H9 (cell line): ENCODE measurements at regions not wholly inside any gene's neighbourhood (a gene's known extent, or its start where the extent isn't known, plus 50 kb on each side); places are given as distances from the start of the nearest gene placed in this dataset.

Source experiments
- DNase-seq: peaks from one replicate; pipeline ENCODE4 v3.0.0-alpha.2; 2017
- H2AFZ ChIP-seq: one replicate; pipeline ENCODE4 v1.6.1; 2013; ENCODE audit warnings: mild to moderate bottlenecking, low read length, control low read depth, moderate library complexity
- H2AK5ac ChIP-seq: 2 replicates; pipeline ENCODE4 v1.6.1; 2013; ENCODE audit warnings: low read length, control low read depth, mixed read lengths; ENCODE audit not compliant: insufficient read length
- H2BK120ac ChIP-seq: one replicate; pipeline ENCODE4 v1.6.1; 2013; ENCODE audit warnings: low read depth, mild to moderate bottlenecking, low read length, control low read depth, inconsistent platforms; ENCODE audit not compliant: poor library complexity, severe bottlenecking
- H2BK12ac ChIP-seq: 2 replicates; pipeline ENCODE4 v1.6.1; 2013; ENCODE audit warnings: low read length, control low read depth, mixed read lengths, low read depth; ENCODE audit not compliant: insufficient read length
- H2BK15ac ChIP-seq: 2 replicates; pipeline ENCODE4 v1.6.1; 2013; ENCODE audit warnings: low read depth, low read length, control low read depth
- H2BK20ac ChIP-seq: one replicate; pipeline ENCODE4 v1.6.1; 2013; ENCODE audit warnings: low read depth, mild to moderate bottlenecking, low read length, control low read depth, inconsistent platforms; ENCODE audit not compliant: poor library complexity, severe bottlenecking
- H2BK5ac ChIP-seq: 2 replicates; pipeline ENCODE4 v1.6.1; 2013; ENCODE audit warnings: low read length, control low read depth, mixed read lengths; ENCODE audit not compliant: insufficient read length
- H3K14ac ChIP-seq: 2 replicates; pipeline ENCODE4 v1.6.1; 2013; ENCODE audit warnings: low read length, control low read depth; ENCODE audit not compliant: insufficient read depth
- H3K18ac ChIP-seq: 2 replicates; pipeline ENCODE4 v1.6.1; 2013; ENCODE audit warnings: low read depth, mild to moderate bottlenecking, mixed read lengths, low read length, control low read depth; ENCODE audit not compliant: insufficient read length
- H3K23ac ChIP-seq: 2 replicates; pipeline ENCODE4 v1.6.1; 2013; ENCODE audit warnings: low read length, control low read depth, mixed read lengths, low read depth; ENCODE audit not compliant: insufficient read length
- H3K23me2 ChIP-seq: 2 replicates; pipeline ENCODE4 v1.6.1; 2013; ENCODE audit warnings: low read depth, mild to moderate bottlenecking, mixed read lengths, low read length, control low read depth; ENCODE audit not compliant: insufficient read length, poor library complexity, severe bottlenecking
- H3K27ac ChIP-seq: 2 replicates; pipeline ENCODE4 v1.5.1; 2013; ENCODE audit warnings: low read length, control low read depth, mixed read lengths, low read depth; ENCODE audit not compliant: insufficient read length
- H3K27me3 ChIP-seq: 2 replicates; pipeline ENCODE4 v1.6.1; 2013; ENCODE audit warnings: low read length, control low read depth, inconsistent platforms; ENCODE audit not compliant: insufficient read depth
- H3K4ac ChIP-seq: 2 replicates; pipeline ENCODE4 v1.6.1; 2013; ENCODE audit warnings: low read depth, mild to moderate bottlenecking, control low read depth, inconsistent platforms, low read length, moderate library complexity
- H3K4me1 ChIP-seq: 2 replicates; pipeline ENCODE4 v1.6.1; 2013; ENCODE audit warnings: low read length, control low read depth, inconsistent platforms; ENCODE audit not compliant: insufficient read depth
- H3K4me2 ChIP-seq: 2 replicates; pipeline ENCODE4 v1.6.1; 2013; ENCODE audit warnings: low read length, control low read depth, mixed read lengths; ENCODE audit not compliant: insufficient read length, insufficient read depth
- H3K56ac ChIP-seq: 2 replicates; pipeline ENCODE4 v1.6.1; 2013; ENCODE audit warnings: low read depth, mild to moderate bottlenecking, mixed read lengths, low read length, control low read depth; ENCODE audit not compliant: insufficient read length
- H3K79me1 ChIP-seq: 2 replicates; pipeline ENCODE4 v1.6.1; 2013; ENCODE audit warnings: low read depth, mild to moderate bottlenecking, moderate library complexity, low read length, control low read depth, inconsistent platforms; ENCODE audit not compliant: insufficient read depth, poor library complexity, severe bottlenecking
- H3K79me2 ChIP-seq: 2 replicates; pipeline ENCODE4 v1.6.1; 2013; ENCODE audit warnings: low read length, control low read depth, inconsistent platforms; ENCODE audit not compliant: insufficient read depth
- H3K9ac ChIP-seq: 2 replicates; pipeline ENCODE4 v1.6.1; 2013; ENCODE audit warnings: low read length, control low read depth, mixed read lengths; ENCODE audit not compliant: insufficient read length; ENCODE audit errors: extremely low read depth
- H3K9me3 ChIP-seq: one replicate; pipeline ENCODE4 v1.6.1; 2013; ENCODE audit warnings: low read depth, low read length, inconsistent platforms; ENCODE audit not compliant: control insufficient read depth
- H3T11ph ChIP-seq: one replicate; pipeline ENCODE4 v1.6.1; 2013; ENCODE audit warnings: mild to moderate bottlenecking, low read length, control low read depth, inconsistent platforms
- H4K20me1 ChIP-seq: one replicate; pipeline ENCODE4 v1.6.1; 2013; ENCODE audit not compliant: control insufficient read depth, insufficient read length, insufficient read depth
- H4K5ac ChIP-seq: 2 replicates; pipeline ENCODE4 v1.6.1; 2013; ENCODE audit warnings: low read depth, mild to moderate bottlenecking, mixed read lengths, low read length, control low read depth; ENCODE audit not compliant: insufficient read length
- H4K8ac ChIP-seq: replicated peaks from 2 replicates; pipeline ENCODE4 v1.6.1; 2013; ENCODE audit warnings: low read length, control low read depth, mixed read lengths, low read depth; ENCODE audit not compliant: insufficient read length
- H4K91ac ChIP-seq: 2 replicates; pipeline ENCODE4 v1.6.1; 2013; ENCODE audit warnings: low read depth, mild to moderate bottlenecking, moderate library complexity, mixed read lengths, low read length, control low read depth; ENCODE audit not compliant: insufficient read length
- H3K27ac Mint-ChIP-seq, 3 experiments: 2 replicates in 2 of 3; 3 replicates in 1 of 3; pipeline ENCODE4 v1.8.0; 2020 to 2021; ENCODE audit warnings: mixed read lengths in 3 of 3, mild to moderate bottlenecking in 1 of 3, moderate library complexity in 1 of 3
- H3K27me3 Mint-ChIP-seq: 2 replicates; pipeline ENCODE4 v1.8.0; 2021; ENCODE audit warnings: low read depth, mild to moderate bottlenecking, moderate library complexity, mixed read lengths
- H3K36me3 Mint-ChIP-seq, 3 experiments: 2 replicates in 2 of 3; 3 replicates in 1 of 3; pipeline ENCODE4 v1.8.0; 2020 to 2021; ENCODE audit warnings: low read depth in 3 of 3, mixed read lengths in 3 of 3; ENCODE audit not compliant: insufficient read depth in 1 of 3
- H3K4me1 Mint-ChIP-seq, 2 experiments: 2 replicates each; pipeline ENCODE4 v1.8.0; 2020; ENCODE audit warnings: mixed read lengths in 2 of 2
- H3K4me3 Mint-ChIP-seq, 2 experiments: 2 replicates in 1 of 2; 3 replicates in 1 of 2; pipeline ENCODE4 v1.8.0; 2020 to 2021; ENCODE audit warnings: mild to moderate bottlenecking in 2 of 2, mixed read lengths in 2 of 2, moderate library complexity in 1 of 2
- H3K9me3 Mint-ChIP-seq, 2 experiments: 2 replicates in 1 of 2; 3 replicates in 1 of 2; pipeline ENCODE4 v1.8.0; 2020; ENCODE audit warnings: mild to moderate bottlenecking in 2 of 2, mixed read lengths in 2 of 2, moderate library complexity in 1 of 2
- WGBS: extraction: QIAGEN DNeasy Blood & Tissue Kit; methylation state at CpG from one replicate; pipeline ENCODE4 v1.1.7; 2013; ENCODE audit warnings: missing lambda C conversion rate, low lambda C conversion rate, mixed read lengths; ENCODE audit not compliant: insufficient read length; ENCODE audit errors: extremely low coverage; 5-methylcytosine and 5-hydroxymethylcytosine counted together
- TF ChIP-seq, protein P1 (sequence below): fragments of 200-600 bp; sonication (generic); conservative IDR thresholded peaks from 3 replicates; pipeline ENCODE4 v1.8.0; 2021; ENCODE audit warnings: antibody characterized with exemption, mild to moderate bottlenecking

DNA sequence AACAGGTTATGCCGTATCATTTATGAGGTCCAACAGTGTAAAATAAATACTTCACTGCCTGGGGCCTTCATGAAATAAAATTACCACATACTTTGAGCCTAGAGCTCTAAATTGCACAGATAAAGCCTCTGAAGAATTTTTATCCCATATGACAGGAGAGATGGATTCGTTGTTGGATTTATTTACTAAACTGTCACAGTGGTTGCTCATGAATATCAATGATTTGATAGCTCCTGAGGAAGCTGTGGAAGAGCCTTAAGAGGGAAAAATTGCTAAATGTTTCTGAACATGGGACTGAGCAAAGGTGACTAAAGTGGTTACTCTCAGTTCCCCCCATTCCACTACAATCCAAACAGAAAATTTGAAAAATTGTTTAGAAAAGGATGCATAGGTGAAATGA, 558.9 kb upstream of the IL12A start:
- Histone ChIP-seq H4K20me1 (no peaks in the 10 kb centered on the region), H2AFZ (no peak overlapping the region), H2BK20ac (no peak overlapping the region), H3K4me2 (no peak overlapping the region), H4K91ac (no peak overlapping the region), H3K14ac (no peak overlapping the region), H3K79me1 (no peaks in the 10 kb centered on the region), H2BK5ac (no peak overlapping the region), H3K56ac (no peak overlapping the region), H3K23me2 (no peaks in the 10 kb centered on the region), H3K23ac (no peak overlapping the region), H3K4me1 (no peaks in the 10 kb centered on the region), H3K18ac (no peak overlapping the region), H4K5ac (no peak overlapping the region), H2BK120ac (no peak overlapping the region), H3K79me2 (no peaks in the 10 kb centered on the region), H3K27me3 (no peaks in the 10 kb centered on the region), H2BK15ac (no peak overlapping the region), H2BK12ac (no peak overlapping the region), H3K27ac (no peak overlapping the region), H3K9me3 (no peaks in the 10 kb centered on the region), H3T11ph (no peak overlapping the region), H3K4ac (no peak overlapping the region), H4K8ac (no peak overlapping the region), H3K9ac (no peak overlapping the region), H2AK5ac (no peak overlapping the region)
- Mint-ChIP-seq H3K27me3 (no peaks in the 10 kb centered on the region), H3K36me3 (no peaks in the 10 kb centered on the region), H3K27ac (no peak overlapping the region), H3K4me3 (no peak overlapping the region), H3K9me3 (peaks cover 0 to 3% of the 10 kb centered on the region in 2 experiments; a peak in 2 of 5 replicates), H3K4me1 (no peaks in the 10 kb centered on the region)
- no CpG with 5 or more reads among the region's 2 CpGs for WGBS
- TF ChIP-seq, protein P1, sequence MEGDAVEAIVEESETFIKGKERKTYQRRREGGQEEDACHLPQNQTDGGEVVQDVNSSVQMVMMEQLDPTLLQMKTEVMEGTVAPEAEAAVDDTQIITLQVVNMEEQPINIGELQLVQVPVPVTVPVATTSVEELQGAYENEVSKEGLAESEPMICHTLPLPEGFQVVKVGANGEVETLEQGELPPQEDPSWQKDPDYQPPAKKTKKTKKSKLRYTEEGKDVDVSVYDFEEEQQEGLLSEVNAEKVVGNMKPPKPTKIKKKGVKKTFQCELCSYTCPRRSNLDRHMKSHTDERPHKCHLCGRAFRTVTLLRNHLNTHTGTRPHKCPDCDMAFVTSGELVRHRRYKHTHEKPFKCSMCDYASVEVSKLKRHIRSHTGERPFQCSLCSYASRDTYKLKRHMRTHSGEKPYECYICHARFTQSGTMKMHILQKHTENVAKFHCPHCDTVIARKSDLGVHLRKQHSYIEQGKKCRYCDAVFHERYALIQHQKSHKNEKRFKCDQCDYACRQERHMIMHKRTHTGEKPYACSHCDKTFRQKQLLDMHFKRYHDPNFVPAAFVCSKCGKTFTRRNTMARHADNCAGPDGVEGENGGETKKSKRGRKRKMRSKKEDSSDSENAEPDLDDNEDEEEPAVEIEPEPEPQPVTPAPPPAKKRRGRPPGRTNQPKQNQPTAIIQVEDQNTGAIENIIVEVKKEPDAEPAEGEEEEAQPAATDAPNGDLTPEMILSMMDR = no peak
- DNase-seq = no peak
